ENCODE measurements at regions not wholly inside any gene's neighbourhood (a gene's known extent, or its start where the extent isn't known, plus 50 kb on each side); places are given as distances from the start of the nearest gene placed in this dataset.

- Histone ChIP-seq H3K4me1 (ENCODE audit: control insufficient read depth, low read length) (no peaks in the 10 kb centered on the region), H3K79me2 (ENCODE audit: control insufficient read depth, low read length) (no peaks in the 10 kb centered on the region), H4K20me1 (ENCODE audit: control insufficient read depth, insufficient read depth, low read depth, low read length) (no peaks in the 10 kb centered on the region), H3K4me2 (ENCODE audit: low read length) (no peak overlapping the region), H3K36me3 (ENCODE audit: control insufficient read depth, low read length) (no peaks in the 10 kb centered on the region), H3F3A (ENCODE audit: control insufficient read depth, insufficient read depth) (no peaks in the 10 kb centered on the region), H3K9me3 (ENCODE audit: control insufficient read depth, insufficient read depth, low read length) (no peaks in the 10 kb centered on the region), H3K9me2 (replicated peaks; ENCODE audit: control insufficient read depth, low read length) (peaks cover 5% of the 10 kb centered on the region; the same call in 1 of the 2 replicates), H3K4me3 (ENCODE audit: low read length) (no peak overlapping the region), H3K27ac (ENCODE audit: low read depth, low read length) (no peak overlapping the region), H3K27me3 (ENCODE audit: control insufficient read depth, low read length) (no peaks in the 10 kb centered on the region)
- TF ChIP-seq, protein P1, sequence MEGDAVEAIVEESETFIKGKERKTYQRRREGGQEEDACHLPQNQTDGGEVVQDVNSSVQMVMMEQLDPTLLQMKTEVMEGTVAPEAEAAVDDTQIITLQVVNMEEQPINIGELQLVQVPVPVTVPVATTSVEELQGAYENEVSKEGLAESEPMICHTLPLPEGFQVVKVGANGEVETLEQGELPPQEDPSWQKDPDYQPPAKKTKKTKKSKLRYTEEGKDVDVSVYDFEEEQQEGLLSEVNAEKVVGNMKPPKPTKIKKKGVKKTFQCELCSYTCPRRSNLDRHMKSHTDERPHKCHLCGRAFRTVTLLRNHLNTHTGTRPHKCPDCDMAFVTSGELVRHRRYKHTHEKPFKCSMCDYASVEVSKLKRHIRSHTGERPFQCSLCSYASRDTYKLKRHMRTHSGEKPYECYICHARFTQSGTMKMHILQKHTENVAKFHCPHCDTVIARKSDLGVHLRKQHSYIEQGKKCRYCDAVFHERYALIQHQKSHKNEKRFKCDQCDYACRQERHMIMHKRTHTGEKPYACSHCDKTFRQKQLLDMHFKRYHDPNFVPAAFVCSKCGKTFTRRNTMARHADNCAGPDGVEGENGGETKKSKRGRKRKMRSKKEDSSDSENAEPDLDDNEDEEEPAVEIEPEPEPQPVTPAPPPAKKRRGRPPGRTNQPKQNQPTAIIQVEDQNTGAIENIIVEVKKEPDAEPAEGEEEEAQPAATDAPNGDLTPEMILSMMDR (IDR thresholded peaks at IDR 0.05; ENCODE audit: low read depth, low read length, poor library complexity, severe bottlenecking), result no peak
- TF ChIP-seq EZH2phosphoT487 (IDR thresholded peaks at IDR 0.05; ENCODE audit: borderline replicate concordance, low read length), result no peak
Observed at GRCh38 chr1:195956845-195957244, 651.4 kb downstream of the KCNT2 start.

DNA sequence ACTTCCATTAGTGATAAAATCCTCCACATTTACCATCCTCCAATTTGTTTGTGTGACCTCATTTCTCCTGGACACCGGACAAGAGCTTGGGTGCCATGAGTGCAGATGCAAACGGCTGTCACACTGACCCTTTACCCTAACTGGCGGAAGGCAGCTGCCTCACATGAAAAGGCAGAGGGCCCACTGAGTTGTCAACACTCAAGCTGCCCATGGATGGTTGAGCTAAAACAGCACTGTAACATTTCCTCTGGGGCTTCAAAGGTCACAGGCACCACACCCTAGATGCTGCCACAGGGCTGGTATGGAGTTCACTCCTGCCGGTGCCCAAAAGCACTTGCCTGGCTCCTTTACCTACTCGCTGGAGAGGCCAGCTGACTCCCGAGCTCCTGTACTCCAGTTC lies 653.4 kb downstream of the KCNT2 start:
- H3F3A ChIP-seq (ENCODE audit: control insufficient read depth, insufficient read depth), result no peaks in the 10 kb centered on the region
- H4K20me1 ChIP-seq (ENCODE audit: control insufficient read depth, insufficient read depth, low read depth, low read length), result no peaks in the 10 kb centered on the region
- no peaks in the 10 kb centered on the region for H3K9me3 ChIP-seq (ENCODE audit: control insufficient read depth, insufficient read depth, low read length)
- 0 out of 2 replicates have a peak, but pooled peaks cover 3% of the 10 kb centered on the region for H3K9me2 ChIP-seq (replicated peaks; ENCODE audit: control insufficient read depth, low read length)
- H3K27me3 ChIP-seq (ENCODE audit: control insufficient read depth, low read length), result no peaks in the 10 kb centered on the region
- H3K79me2 ChIP-seq (ENCODE audit: control insufficient read depth, low read length), result no peaks in the 10 kb centered on the region
- H3K36me3 ChIP-seq (ENCODE audit: control insufficient read depth, low read length), result no peaks in the 10 kb centered on the region
- no peaks in the 10 kb centered on the region for H3K4me1 ChIP-seq (ENCODE audit: control insufficient read depth, low read length)
- H3K4me3 ChIP-seq (ENCODE audit: low read length), result no peak overlapping the region
- no peak overlapping the region for H3K27ac ChIP-seq (ENCODE audit: low read depth, low read length)
- H3K4me2 ChIP-seq (ENCODE audit: low read length), result no peak overlapping the region
- TF ChIP-seq EZH2phosphoT487 (IDR thresholded peaks at IDR 0.05; ENCODE audit: borderline replicate concordance, low read length), result no peak
- TF ChIP-seq, protein P1 (IDR thresholded peaks at IDR 0.05; ENCODE audit: low read depth, low read length, poor library complexity, severe bottlenecking), result no peak

- no peaks in the 10 kb centered on the region for H3F3A ChIP-seq (ENCODE audit: control insufficient read depth, insufficient read depth)
- no peak overlapping the region for H3K4me2 ChIP-seq (ENCODE audit: low read length)
- no peaks in the 10 kb centered on the region for H4K20me1 ChIP-seq (ENCODE audit: control insufficient read depth, insufficient read depth, low read depth, low read length)
- H3K4me1 ChIP-seq (ENCODE audit: control insufficient read depth, low read length), result no peaks in the 10 kb centered on the region
- H3K9me3 ChIP-seq (ENCODE audit: control insufficient read depth, insufficient read depth, low read length), result no peaks in the 10 kb centered on the region
- H3K4me3 ChIP-seq (ENCODE audit: low read length), result no peak overlapping the region
- 0 out of 2 replicates have a peak, but pooled peaks cover 3% of the 10 kb centered on the region for H3K9me2 ChIP-seq (replicated peaks; ENCODE audit: control insufficient read depth, low read length)
- H3K79me2 ChIP-seq (ENCODE audit: control insufficient read depth, low read length), result no peaks in the 10 kb centered on the region
- H3K36me3 ChIP-seq (ENCODE audit: control insufficient read depth, low read length), result no peaks in the 10 kb centered on the region
- TF ChIP-seq, protein P1 (IDR thresholded peaks at IDR 0.05; ENCODE audit: low read depth, low read length, poor library complexity, severe bottlenecking), result no peak
- no peak for TF ChIP-seq EZH2phosphoT487 (IDR thresholded peaks at IDR 0.05; ENCODE audit: borderline replicate concordance, low read length)
- H3K27me3 ChIP-seq (ENCODE audit: control insufficient read depth, low read length), result no peaks in the 10 kb centered on the region
- no peak overlapping the region for H3K27ac ChIP-seq (ENCODE audit: low read depth, low read length)
Observed at GRCh38 chr1:195951313-195951712, 656.9 kb downstream of the KCNT2 start.
